ENCODE measurements at regions not wholly inside any gene's neighbourhood (a gene's known extent, or its start where the extent isn't known, plus 50 kb on each side); places are given as distances from the start of the nearest gene placed in this dataset.
A peak's percentile ranks its signal among the peaks of the same experiment; 100 is the strongest.

DNA sequence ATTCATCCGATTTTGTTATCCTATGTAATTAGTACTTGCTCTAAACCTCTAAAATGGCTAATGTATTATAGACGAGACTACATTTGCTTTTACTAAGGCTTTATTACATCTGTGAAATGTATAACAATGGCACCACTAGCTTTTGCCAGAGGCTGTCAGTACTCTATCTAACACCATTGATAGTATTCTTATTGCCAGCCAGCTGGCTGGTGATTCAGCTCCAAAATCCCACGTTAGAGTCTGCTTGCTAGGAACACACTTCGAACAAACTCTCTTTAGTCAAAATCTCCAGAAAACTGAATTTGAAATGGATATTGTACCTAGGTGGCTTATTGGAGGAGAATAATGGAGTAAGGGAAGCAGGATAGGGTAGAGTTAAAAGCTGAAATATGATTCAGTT, 839.2 kb downstream of the SLC6A15 start:
- Histone ChIP-seq H3K4me1 (ENCODE audit: insufficient read depth, low read length) (no peaks in the 10 kb centered on the region), H3K27me3 (ENCODE audit: insufficient read depth, low read length) (no peaks in the 10 kb centered on the region), H3K9ac (ENCODE audit: low read length) (no peak overlapping the region), H3K27ac (ENCODE audit: low read depth, low read length) (no peak overlapping the region), H3K4me3 (ENCODE audit: insufficient read depth, low read depth, low read length) (no peak overlapping the region), H3K4me2 (ENCODE audit: low read length) (no peak overlapping the region), H3K36me3 (ENCODE audit: insufficient read depth, low read length) (no peaks in the 10 kb centered on the region), H3K9me3 (ENCODE audit: insufficient read depth, low read depth, low read length) (no peaks in the 10 kb centered on the region), H2AFZ (ENCODE audit: low read depth, low read length) (no peak overlapping the region), H3K79me2 (ENCODE audit: insufficient read depth, low read length) (no peaks in the 10 kb centered on the region), H4K20me1 (ENCODE audit: insufficient read depth, low read length) (no peaks in the 10 kb centered on the region)
- no peak for TF ChIP-seq EZH2 (IDR thresholded peaks at IDR 0.05; ENCODE audit: insufficient read depth, low read length)
- TF ChIP-seq, protein P1, sequence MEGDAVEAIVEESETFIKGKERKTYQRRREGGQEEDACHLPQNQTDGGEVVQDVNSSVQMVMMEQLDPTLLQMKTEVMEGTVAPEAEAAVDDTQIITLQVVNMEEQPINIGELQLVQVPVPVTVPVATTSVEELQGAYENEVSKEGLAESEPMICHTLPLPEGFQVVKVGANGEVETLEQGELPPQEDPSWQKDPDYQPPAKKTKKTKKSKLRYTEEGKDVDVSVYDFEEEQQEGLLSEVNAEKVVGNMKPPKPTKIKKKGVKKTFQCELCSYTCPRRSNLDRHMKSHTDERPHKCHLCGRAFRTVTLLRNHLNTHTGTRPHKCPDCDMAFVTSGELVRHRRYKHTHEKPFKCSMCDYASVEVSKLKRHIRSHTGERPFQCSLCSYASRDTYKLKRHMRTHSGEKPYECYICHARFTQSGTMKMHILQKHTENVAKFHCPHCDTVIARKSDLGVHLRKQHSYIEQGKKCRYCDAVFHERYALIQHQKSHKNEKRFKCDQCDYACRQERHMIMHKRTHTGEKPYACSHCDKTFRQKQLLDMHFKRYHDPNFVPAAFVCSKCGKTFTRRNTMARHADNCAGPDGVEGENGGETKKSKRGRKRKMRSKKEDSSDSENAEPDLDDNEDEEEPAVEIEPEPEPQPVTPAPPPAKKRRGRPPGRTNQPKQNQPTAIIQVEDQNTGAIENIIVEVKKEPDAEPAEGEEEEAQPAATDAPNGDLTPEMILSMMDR (IDR thresholded peaks at IDR 0.05; ENCODE audit: insufficient read depth, low read depth, low read length) = no peak
- FAIRE-seq = no peak
- H3K27me3 Mint-ChIP-seq (ENCODE audit: low read depth, unreplicated experiment) = no peaks in the 10 kb centered on the region
- no peak overlapping the region for H3K27ac Mint-ChIP-seq (ENCODE audit: unreplicated experiment)
- H3K9me3 Mint-ChIP-seq (ENCODE audit: unreplicated experiment) = no peaks in the 10 kb centered on the region
- H3K4me1 Mint-ChIP-seq (ENCODE audit: low read depth, unreplicated experiment) = no peaks in the 10 kb centered on the region
- H3K36me3 Mint-ChIP-seq (ENCODE audit: low read depth, unreplicated experiment) = no peaks in the 10 kb centered on the region
- H3K4me3 Mint-ChIP-seq (ENCODE audit: unreplicated experiment) = no peak overlapping the region
- DNase-seq (ENCODE audit: low read depth) = no peak

GRCh38 chr12:84072961-84073360, 839.6 kb downstream of the SLC6A15 start:
- FAIRE-seq (no peak), DNase-seq (ENCODE audit: low read depth) (no peak)
- H3K27ac Mint-ChIP-seq (ENCODE audit: unreplicated experiment) = no peak overlapping the region
- H3K4me3 ChIP-seq (ENCODE audit: insufficient read depth, low read depth, low read length) = no peak overlapping the region
- no peaks in the 10 kb centered on the region for H3K4me1 Mint-ChIP-seq (ENCODE audit: low read depth, unreplicated experiment)
- H3K79me2 ChIP-seq (ENCODE audit: insufficient read depth, low read length) = no peaks in the 10 kb centered on the region
- no peaks in the 10 kb centered on the region for H3K4me1 ChIP-seq (ENCODE audit: insufficient read depth, low read length)
- H2AFZ ChIP-seq (ENCODE audit: low read depth, low read length) = no peak overlapping the region
- H3K9me3 Mint-ChIP-seq (ENCODE audit: unreplicated experiment) = no peaks in the 10 kb centered on the region
- H3K4me2 ChIP-seq (ENCODE audit: low read length) = no peak overlapping the region
- no peak overlapping the region for H3K4me3 Mint-ChIP-seq (ENCODE audit: unreplicated experiment)
- no peaks in the 10 kb centered on the region for H3K36me3 ChIP-seq (ENCODE audit: insufficient read depth, low read length)
- H4K20me1 ChIP-seq (ENCODE audit: insufficient read depth, low read length) = no peaks in the 10 kb centered on the region
- TF ChIP-seq, protein P1 (IDR thresholded peaks at IDR 0.05; ENCODE audit: insufficient read depth, low read depth, low read length) = no peak
- no peak for TF ChIP-seq EZH2 (IDR thresholded peaks at IDR 0.05; ENCODE audit: insufficient read depth, low read length)
- no peak overlapping the region for H3K27ac ChIP-seq (ENCODE audit: low read depth, low read length)
- no peaks in the 10 kb centered on the region for H3K9me3 ChIP-seq (ENCODE audit: insufficient read depth, low read depth, low read length)
- no peaks in the 10 kb centered on the region for H3K36me3 Mint-ChIP-seq (ENCODE audit: low read depth, unreplicated experiment)
- H3K27me3 ChIP-seq (ENCODE audit: insufficient read depth, low read length) = no peaks in the 10 kb centered on the region
- no peaks in the 10 kb centered on the region for H3K27me3 Mint-ChIP-seq (ENCODE audit: low read depth, unreplicated experiment)
- no peak overlapping the region for H3K9ac ChIP-seq (ENCODE audit: low read length)

GRCh38 chr12:84070292-84070691, 842.3 kb downstream of the SLC6A15 start:
- DNase-seq (ENCODE audit: low read depth) = peak; percentile 32
- no peak overlapping the region for H3K9ac ChIP-seq (ENCODE audit: low read length)
- H4K20me1 ChIP-seq (ENCODE audit: insufficient read depth, low read length) = no peaks in the 10 kb centered on the region
- H3K9me3 ChIP-seq (ENCODE audit: insufficient read depth, low read depth, low read length) = no peaks in the 10 kb centered on the region
- Mint-ChIP-seq H3K4me3 (ENCODE audit: unreplicated experiment) (no peak overlapping the region), H3K36me3 (ENCODE audit: low read depth, unreplicated experiment) (no peaks in the 10 kb centered on the region), H3K4me1 (ENCODE audit: low read depth, unreplicated experiment) (no peaks in the 10 kb centered on the region), H3K27me3 (ENCODE audit: low read depth, unreplicated experiment) (no peaks in the 10 kb centered on the region), H3K9me3 (ENCODE audit: unreplicated experiment) (no peaks in the 10 kb centered on the region), H3K27ac (ENCODE audit: unreplicated experiment) (no peak overlapping the region)
- no peaks in the 10 kb centered on the region for H3K79me2 ChIP-seq (ENCODE audit: insufficient read depth, low read length)
- no peak overlapping the region for H3K4me2 ChIP-seq (ENCODE audit: low read length)
- no peak overlapping the region for H3K27ac ChIP-seq (ENCODE audit: low read depth, low read length)
- peak; percentile 75 for FAIRE-seq
- no peaks in the 10 kb centered on the region for H3K4me1 ChIP-seq (ENCODE audit: insufficient read depth, low read length)
- no peaks in the 10 kb centered on the region for H3K27me3 ChIP-seq (ENCODE audit: insufficient read depth, low read length)
- H2AFZ ChIP-seq (ENCODE audit: low read depth, low read length) = no peak overlapping the region
- H3K36me3 ChIP-seq (ENCODE audit: insufficient read depth, low read length) = no peaks in the 10 kb centered on the region
- TF ChIP-seq, protein P1 (IDR thresholded peaks at IDR 0.05; ENCODE audit: insufficient read depth, low read depth, low read length) = no peak
- TF ChIP-seq EZH2 (IDR thresholded peaks at IDR 0.05; ENCODE audit: insufficient read depth, low read length) = no peak
- H3K4me3 ChIP-seq (ENCODE audit: insufficient read depth, low read depth, low read length) = no peak overlapping the region

Data from astrocyte (in vitro differentiated cells and primary cell).